ENCODE measurements at regions not wholly inside any gene's neighbourhood (a gene's known extent, or its start where the extent isn't known, plus 50 kb on each side); places are given as distances from the start of the nearest gene placed in this dataset.

- DNase-seq: no peak
Measured at GRCh38 chr1:163821679-163822078, 499.9 kb downstream of the NUF2 start.

GRCh38 chr1:163823017-163823416 is 501.3 kb downstream of the NUF2 start:
- no peak for DNase-seq

GRCh38 chr1:163824006-163824405 is 502.3 kb downstream of the NUF2 start:
- no peak for DNase-seq

GRCh38 chr1:163824490-163824889 is 502.7 kb downstream of the NUF2 start:
- no peak for DNase-seq

GRCh38 chr1:163826500-163826899 is 504.7 kb downstream of the NUF2 start:
- no peak for DNase-seq

GRCh38 chr1:163834778-163835177 is 513.0 kb downstream of the NUF2 start:
- DNase-seq: no peak

- DNase-seq: no peak
Measured at GRCh38 chr1:163836481-163836880, 514.7 kb downstream of the NUF2 start.

- no peak for DNase-seq
Measured at GRCh38 chr1:163837206-163837605, 515.5 kb downstream of the NUF2 start.

- no peak for DNase-seq
Measured at GRCh38 chr1:163842571-163842970, 520.8 kb downstream of the NUF2 start.

GRCh38 chr1:163844459-163844858 is 522.7 kb downstream of the NUF2 start:
- DNase-seq: no peak

- no peak for DNase-seq
Measured at GRCh38 chr1:163845279-163845678, 523.5 kb downstream of the NUF2 start.

- DNase-seq: no peak
Measured at GRCh38 chr1:163863731-163864130, 542.0 kb downstream of the NUF2 start.

GRCh38 chr1:163864207-163864606 is 542.5 kb downstream of the NUF2 start:
- DNase-seq: no peak

GRCh38 chr1:163866564-163866963 is 544.8 kb downstream of the NUF2 start:
- DNase-seq: no peak

- DNase-seq: no peak
Measured at GRCh38 chr1:163870666-163871065, 548.9 kb downstream of the NUF2 start.

- DNase-seq: no peak
Measured at GRCh38 chr1:163872067-163872466, 550.3 kb downstream of the NUF2 start.

- no peak for DNase-seq
Measured at GRCh38 chr1:163874070-163874469, 552.3 kb downstream of the NUF2 start.

GRCh38 chr1:163875200-163875926 is 553.6 kb downstream of the NUF2 start:
- no peak for DNase-seq

GRCh38 chr1:163875927-163876320 is 554.2 kb downstream of the NUF2 start:
- no peak for DNase-seq

GRCh38 chr1:163876546-163876945 is 554.8 kb downstream of the NUF2 start:
- no peak for DNase-seq

- DNase-seq: no peak
Measured at GRCh38 chr1:163877016-163877415, 555.3 kb downstream of the NUF2 start.

GRCh38 chr1:163885510-163885909 is 563.8 kb downstream of the NUF2 start:
- no peak for DNase-seq

GRCh38 chr1:163896001-163896400 is 574.2 kb downstream of the NUF2 start:
- no peak for DNase-seq

- DNase-seq: no peak
Measured at GRCh38 chr1:163897412-163898155, 575.8 kb downstream of the NUF2 start.

GRCh38 chr1:163906283-163906682 is 584.5 kb downstream of the NUF2 start:
- no peak for DNase-seq
